Head of caudate nucleus (tissue), 42 donors: ENCODE measurements at regions not wholly inside any gene's neighbourhood (a gene's known extent, or its start where the extent isn't known, plus 50 kb on each side); places are given as distances from the start of the nearest gene placed in this dataset.
A peak's percentile ranks its signal among the peaks of the same experiment; 100 is the strongest.

Source experiments
- DNase-seq, 42 donors: peaks; one replicate each; pipeline versions ENCODE4 v3.0.0 to v3.0.0-alpha.2; 2020 to 2021; ENCODE audit warnings: mixed read lengths in 7 of 42
- intact Hi-C: fragments of 100-400 bp; cut with DNase I; formaldehyde crosslinking; loops from one replicate; pipeline ENCODE4 v1.15.0; 2022

DNA sequence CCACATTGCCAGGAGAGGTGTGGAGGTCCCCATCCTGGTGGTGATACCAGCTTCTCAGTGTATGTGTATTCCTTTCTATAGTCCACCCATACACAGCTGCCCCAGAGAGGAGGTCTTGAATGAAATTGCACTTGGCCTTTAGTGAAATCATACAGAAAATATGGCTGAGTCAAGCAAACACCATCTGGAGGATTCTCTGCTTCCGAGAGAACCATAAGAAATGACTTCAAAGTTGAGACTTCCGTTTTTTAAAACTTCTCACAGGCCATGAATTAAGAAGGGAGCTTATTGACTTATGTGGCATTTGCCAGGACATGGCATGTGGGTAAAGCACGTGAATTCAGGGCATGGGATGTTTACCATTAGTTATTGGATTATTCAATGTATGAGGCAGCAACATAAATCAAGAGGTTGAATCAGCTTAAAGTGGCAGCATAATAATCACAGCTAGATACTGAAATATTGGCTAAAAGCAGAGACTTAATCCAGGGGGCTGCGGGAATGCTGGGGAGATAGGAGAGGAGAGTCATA is 119.1 kb upstream of the MTNR1B start:
- no peak for DNase-seq
- intact Hi-C loops, result no loop called here

DNA sequence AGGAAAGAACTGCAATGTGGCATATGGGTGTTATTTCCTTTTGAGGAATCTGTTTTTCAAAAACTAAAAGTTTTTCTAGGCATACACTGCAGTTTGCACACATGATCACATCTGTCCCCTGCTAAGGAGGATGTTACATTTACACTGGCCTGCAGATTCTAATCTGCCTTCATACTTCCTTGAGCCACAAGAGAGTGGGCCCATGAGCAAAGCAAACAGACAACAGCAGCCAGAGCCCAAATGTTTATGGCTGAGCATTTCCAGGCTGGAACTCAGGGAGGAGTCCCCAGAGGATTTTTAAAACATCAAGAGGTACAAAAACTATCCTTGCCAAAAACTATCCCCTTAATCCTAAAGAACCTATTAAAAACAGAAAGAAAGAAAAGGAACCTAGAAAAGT is 117.2 kb upstream of the MTNR1B start:
- no peak for DNase-seq
- intact Hi-C loops, result no loop called here

DNA sequence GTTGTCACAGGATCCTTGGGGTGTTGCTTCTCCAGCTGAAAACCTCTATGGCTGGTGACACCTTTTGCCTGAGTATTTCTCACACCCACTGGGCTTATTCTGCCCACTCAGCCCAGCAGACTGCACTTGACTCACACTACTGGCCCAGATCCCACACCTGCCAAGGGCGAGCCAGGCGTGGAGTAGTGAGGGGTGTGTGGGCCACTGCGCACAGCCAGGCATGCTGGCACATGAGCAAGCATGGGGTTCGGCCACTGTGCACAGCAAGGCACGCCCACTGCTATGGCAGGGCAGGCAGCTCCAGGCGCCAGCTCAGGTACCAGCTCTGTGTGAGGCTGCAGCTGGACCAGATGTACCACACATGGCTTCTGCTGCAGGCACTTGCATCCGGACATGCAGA is 116.5 kb upstream of the MTNR1B start:
- peak in 8 of 42 donors; percentile 12 to 61 (median 20) for DNase-seq
- intact Hi-C loops, result no loop called here

DNA sequence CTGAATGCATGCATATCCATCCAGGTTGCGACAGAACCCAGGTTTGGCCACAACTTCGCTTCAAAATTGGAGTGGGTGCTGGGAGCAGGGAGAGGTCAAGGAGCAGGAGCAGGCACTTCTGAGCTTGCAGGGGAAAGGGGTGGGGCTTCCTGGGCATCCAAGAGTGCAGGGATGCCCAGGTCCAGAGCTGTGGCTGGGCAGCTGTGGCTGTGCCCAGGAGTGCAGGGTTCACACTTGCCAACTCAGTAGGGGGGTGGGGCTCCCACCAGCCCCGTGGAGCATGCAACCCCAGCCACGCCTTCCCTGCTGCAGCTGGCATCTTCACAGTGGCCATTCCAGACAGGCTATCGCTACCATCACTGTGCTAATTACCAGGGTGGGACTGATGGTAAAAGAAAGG is 115.3 kb upstream of the MTNR1B start:
- intact Hi-C loops, result no loop called here
- no peak for DNase-seq

DNA sequence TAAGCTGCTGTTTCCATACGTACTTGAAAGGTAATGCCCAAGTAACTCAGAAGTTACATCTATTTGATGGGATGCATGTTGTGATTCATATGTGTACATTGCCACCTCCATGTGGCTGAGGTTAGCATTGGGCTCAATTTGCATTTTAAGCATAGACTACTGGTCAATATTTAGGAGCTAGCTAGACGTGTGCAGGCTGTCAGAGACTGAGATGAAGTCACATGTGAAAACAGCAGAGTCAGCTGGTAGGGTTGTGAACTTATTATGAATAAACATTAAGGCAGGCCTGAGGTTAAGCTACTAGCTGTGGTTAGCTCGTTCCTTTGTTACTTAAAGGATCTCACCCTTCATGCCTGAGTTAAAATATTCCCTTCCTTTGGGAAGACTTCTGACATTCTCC is 114.5 kb upstream of the MTNR1B start:
- intact Hi-C loops, result no loop called here
- no peak for DNase-seq

DNA sequence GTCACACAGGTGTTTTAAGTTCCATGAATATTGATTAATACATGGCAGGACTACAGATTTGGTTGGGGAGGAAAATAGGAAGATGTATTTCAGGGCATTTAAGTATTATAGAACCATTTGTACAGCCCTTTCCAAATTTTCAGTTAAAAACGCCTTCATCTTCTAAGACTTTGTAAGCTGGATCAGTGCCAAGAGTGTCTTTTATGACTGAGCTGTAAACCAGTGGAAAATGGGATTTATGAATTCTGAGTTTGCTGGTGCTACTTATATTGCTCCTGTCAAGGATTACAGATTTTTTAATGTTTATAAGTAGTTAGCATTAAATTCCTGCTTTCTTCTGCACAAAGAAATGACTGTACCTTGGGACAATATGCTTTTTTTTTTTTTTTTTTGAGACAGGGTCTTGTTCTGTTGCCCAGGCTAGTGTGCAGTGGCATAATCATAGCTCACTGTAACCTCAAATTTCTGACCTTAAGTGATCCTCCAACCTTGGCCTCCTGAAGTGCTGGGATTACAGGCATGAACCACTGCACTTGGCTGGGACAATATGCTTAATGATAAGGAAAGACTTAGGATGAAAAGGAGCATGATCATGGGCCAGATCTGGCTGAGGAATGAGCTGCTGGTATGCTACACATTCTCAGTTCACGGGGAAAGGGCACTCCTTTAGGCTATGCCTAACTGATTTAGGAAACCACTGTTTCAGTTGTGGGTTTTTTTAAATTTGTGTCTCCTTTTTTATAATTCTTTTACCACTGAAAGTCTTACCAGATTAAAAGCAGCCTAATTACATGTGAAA is 113.6 kb upstream of the MTNR1B start:
- intact Hi-C loops, result no loop called here
- no peak for DNase-seq

DNA sequence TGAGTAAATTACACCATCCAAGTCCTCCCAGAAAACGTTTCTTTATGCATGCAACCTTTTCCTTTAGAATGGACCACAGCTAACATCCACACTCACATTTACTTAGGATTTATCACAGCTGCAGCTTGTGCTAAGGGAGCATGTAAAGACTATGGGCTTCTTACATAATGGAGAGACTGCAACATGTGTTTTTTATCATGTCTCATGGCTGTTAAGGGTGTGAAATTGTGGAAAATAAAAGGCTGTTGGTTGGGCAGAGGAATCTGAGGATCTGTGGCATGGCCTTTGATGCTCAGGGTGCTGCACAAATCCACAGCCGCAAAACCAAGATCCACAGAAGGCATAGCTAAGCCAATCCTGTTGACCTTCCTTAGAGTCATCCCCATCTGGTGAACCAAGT is 112.0 kb upstream of the MTNR1B start:
- intact Hi-C loops, result no loop called here

DNA sequence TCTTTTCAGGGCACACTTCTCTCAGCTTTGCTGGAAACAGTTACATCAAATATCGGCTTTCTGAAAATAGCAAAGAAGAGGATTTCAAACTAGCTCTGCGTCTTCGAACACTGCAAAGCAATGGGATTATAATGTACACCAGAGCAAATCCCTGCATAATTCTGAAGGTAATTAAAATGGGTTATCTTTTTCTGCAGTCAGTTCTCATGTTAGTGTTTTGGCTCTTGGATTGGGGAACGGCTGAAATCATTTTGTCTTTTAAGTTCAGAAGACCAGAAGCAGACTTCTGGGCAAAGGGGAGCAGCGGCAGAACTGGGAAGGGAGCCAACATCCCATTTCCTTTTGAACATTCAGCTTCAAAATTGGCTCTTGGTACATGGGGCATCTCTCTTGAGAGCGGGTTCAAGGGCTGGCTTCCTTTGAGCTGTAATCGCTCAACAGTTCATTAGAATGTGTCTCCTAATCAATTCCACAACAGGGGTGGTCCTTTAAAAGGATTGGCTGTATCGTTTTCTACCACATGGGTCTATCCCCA is 110.2 kb upstream of the MTNR1B start:
- peak in 11 of 42 donors; percentile 15 to 55 (median 35) for DNase-seq
- intact Hi-C loops, result no loop called here

More for the DNA sequence above, 112.0 kb upstream of the MTNR1B start:
- DNase-seq, result no peak

DNA sequence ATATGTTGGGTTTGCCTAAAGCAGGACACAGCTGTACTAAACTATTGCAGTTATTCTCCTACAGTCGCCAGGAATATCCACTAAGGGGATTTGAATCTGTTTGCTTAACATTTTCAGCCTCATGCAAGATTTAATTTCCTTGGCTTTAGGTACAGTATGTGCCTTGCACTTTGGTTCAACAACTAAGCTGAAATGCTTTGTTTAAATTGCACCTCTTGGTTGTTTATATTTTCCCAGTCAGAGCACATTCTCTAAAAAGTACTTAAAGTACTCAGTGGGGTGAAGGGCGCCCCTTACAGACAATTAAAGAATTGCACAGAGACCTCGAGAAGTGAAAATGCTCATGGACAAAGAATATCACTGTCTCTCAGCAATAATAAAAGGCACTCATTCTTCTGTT is 107.8 kb upstream of the MTNR1B start:
- intact Hi-C loops, result no loop called here
- DNase-seq, result no peak

DNA sequence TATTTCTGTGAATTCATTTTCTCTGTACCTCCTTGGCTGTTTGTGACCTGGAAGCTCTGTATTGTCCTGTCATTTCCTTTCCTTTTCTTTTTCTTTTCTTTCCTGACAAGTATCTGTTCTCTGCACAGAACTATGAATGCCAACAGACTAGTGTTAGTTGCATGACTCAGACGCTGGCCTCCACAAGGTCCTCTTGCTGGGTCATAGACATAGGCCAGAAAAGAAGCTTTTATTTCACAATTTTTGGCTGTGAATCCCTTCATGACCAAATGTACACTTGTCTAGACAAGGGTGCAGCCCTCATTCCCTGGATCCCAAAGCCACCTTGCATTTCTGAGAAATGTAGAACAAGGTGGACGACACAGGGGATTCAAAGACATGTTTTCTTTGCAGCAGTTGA is 104.1 kb upstream of the MTNR1B start:
- intact Hi-C loops, result no loop called here
- DNase-seq, result peak in 2 of 42 donors; percentile 7 to 54

DNA sequence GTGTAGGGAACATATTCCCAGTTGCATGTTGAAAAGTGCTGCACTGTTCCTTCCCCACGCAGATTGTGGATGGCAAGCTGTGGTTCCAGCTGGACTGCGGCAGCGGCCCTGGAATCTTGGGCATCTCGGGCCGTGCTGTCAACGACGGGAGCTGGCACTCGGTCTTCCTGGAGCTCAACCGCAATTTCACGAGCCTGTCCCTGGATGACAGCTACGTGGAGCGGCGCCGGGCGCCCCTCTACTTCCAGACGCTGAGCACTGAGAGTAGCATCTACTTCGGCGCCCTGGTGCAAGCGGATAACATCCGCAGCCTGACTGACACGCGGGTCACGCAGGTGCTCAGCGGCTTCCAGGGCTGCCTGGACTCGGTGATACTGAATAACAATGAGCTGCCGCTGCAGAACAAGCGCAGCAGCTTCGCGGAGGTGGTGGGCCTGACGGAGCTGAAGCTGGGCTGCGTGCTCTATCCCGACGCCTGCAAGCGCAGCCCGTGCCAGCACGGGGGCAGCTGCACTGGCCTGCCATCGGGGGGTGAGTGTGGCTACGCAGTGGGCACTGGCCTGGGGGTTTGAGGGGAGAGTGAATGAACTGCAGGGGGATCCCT is 102.7 kb upstream of the MTNR1B start:
- DNase-seq, result no peak
- intact Hi-C loops, result no loop called here

DNA sequence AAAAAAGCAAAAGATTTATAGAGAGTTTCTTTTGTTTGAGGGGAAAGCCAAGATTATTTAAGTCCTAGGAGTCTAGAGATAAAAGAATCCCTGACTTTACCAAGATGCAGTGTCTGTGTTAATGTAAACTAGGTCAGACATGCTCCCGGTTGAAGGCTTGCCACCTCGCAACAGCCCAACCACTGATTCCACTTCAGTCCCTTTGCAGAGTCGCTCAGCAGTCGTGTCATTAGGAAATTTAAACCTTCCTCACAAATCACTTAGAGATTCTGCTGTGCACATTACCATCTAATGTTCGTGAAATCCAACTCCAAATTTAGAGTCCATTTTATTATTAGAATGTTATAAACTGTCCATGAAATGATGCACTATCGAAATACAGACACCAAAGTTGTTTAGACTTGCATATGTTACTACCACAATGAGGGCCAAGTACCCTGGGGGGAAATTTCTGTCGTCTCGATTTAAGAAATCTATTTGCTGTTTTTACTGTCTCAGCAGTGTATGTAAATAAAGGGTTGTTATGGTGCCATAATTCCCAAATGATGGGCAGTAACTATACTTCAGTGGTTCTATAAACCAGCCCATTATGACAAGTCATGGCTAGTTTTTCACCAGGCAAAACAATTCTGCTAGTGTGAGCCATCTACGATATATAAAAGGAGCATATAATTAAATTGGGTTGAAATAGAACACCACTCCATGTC is 101.4 kb upstream of the MTNR1B start:
- intact Hi-C loops, result no loop called here
- peak in 1 of 42 donors; percentile 41 for DNase-seq

DNA sequence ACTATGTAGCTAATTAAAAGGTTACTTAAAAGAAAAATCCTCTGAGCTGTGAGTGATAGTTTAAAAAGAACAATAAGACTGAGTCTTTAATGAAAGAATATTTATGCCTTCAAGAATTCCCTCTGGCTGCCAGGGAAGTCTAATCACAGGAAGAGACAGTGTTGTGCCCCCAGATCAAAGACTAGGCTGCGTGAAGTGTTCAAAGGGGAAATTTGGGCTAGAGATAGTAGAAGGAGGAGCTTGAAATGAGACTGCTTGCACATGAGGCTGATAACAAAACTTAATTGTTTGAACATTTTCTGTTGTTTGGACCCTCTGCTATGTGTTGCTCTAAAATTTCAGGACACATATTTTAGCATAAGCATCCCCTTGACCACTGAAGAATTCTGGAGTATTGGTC is 99.7 kb upstream of the MTNR1B start:
- intact Hi-C loops, result no loop called here
- DNase-seq, result no peak

DNA sequence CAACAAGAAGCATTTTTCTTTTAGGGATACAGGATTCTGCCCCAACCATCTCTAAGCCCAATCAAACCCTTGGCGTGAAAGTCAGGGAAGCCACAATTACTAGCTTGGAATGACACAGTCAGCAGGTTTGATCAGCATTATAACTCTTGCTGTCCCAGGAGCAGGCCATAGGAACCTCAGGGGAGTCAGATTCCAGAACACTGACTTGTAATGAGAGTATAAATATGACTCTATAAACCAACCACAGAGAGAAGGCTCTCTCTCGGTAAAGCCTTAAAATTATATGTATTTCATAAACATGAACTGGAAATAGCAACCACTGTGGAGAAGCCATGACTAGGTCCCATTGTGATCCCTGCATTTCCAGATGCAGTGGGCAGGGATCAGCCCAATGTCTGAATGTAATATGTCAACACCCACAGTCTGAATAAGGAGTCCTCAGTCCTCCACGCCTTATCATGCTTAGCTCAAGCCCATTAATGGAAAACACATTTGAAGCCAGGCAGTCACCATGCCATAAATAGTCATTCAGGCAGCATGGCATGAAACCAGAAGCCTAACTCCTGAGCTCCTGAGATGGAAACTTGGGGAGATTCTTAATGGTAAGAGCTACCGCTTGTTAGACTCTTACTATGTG is 99.1 kb upstream of the MTNR1B start:
- intact Hi-C loops, result no loop called here

DNA sequence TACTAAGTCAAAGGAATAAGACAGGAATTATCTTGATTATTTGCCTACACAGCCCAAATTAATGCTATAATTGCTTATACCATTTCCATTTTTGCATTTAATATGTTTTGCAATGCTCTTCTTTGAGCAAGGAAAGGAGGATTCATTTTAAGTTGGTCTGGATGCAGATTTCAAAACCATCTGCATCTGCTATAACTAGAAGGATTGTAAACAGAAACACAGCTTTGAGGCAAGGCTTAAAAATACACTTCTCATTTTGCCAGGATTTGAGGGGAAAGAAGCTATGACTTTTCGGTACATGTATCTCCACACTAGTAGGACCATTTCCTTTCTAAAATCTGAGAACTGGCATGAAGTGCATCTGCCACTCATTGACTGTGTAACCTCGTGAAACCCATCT is 95.9 kb upstream of the MTNR1B start:
- DNase-seq, result no peak
- intact Hi-C loops, result no loop called here

More for the DNA sequence above, 99.1 kb upstream of the MTNR1B start:
- no peak for DNase-seq

DNA sequence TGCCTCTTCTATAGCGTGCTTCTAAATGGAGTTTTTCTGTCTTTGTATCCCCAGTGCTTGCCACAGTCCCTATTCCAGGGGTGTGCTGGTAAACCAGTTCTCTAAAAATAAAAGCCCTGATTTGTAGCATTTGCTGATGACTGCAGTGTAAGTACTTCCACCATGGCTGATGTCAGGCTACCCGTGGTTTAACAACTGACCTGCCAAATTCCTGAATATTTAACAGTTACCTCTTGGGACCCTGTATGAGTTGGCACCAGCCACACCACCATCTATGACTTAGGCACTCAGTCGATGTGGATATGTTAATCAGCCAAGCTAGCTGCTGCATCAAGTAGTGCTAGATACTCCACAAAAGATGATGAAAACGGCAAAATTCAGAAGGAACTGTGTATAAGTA is 94.0 kb upstream of the MTNR1B start:
- no peak for DNase-seq
- intact Hi-C loops, result no loop called here

DNA sequence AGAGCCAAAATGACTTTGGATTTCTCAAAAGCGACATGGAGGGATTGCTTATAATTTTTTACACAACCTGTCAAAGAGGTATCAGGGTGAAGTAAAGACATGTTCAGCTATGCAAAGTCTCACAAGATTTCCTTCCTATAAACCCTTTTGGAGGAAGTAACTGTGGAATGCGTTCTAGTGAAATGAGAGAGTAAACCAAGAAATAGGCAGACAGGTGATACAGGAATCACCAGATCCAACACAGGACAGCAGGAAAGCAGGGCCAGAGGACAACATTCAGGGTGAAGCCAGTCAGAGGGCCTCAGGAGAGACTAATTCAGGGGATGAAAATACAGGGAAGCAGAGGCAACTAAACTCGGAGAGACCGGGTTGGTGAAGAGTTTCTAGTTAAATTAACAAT is 90.4 kb upstream of the MTNR1B start:
- DNase-seq, result no peak
- intact Hi-C loops, result no loop called here

DNA sequence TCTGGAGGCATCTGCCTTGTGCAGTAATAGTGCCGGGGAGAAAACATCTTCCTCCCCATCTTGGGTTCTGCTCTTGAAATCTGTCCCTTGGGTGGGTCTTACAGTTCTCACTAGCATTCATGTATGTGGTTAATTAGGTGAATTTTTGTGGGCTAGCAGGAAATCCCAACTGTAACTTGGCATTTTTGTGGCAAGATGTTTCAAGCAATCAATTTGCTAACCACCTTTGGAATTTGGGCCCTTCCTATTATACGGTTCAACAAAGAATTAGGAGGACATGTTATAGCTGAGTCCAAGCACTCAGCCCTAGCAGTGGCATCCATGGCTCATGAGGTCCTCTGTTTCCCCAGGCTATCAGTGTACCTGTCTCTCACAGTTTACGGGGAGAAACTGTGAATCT is 89.1 kb upstream of the MTNR1B start:
- DNase-seq, result no peak
- intact Hi-C loops, result no loop called here

DNA sequence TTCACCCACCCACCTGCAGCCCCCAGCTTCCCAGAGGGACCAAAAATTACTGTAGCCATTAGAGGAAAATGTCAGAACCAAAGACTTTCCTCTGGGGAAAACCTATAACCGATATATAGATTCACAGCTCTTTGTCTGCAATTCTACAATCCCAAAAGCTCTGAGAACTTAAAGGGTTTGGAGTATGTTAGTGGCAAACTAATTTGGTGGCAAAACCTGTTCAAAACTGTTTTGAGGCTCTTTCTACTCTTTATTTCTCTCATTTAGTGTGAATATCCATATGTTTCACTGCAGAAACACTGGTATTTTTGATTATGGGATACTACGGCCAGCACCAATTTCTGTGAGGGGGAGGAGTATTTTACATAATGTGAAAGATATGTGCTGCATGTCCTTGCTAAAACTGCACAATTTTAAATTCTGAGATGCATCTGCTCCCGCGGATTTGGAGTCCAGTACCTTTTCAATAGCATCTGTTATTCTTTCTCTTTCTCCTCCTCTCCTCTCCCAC is 87.5 kb upstream of the MTNR1B start:
- DNase-seq, result no peak
- intact Hi-C loops, result no loop called here
